ENCODE measurements at regions not wholly inside any gene's neighbourhood (a gene's known extent, or its start where the extent isn't known, plus 50 kb on each side); places are given as distances from the start of the nearest gene placed in this dataset.
"Not testable (repeated sequence)": the region's sequence is repeated elsewhere in the genome, so short reads cannot be mapped to it uniquely, and the experiment has no call there.

DNA sequence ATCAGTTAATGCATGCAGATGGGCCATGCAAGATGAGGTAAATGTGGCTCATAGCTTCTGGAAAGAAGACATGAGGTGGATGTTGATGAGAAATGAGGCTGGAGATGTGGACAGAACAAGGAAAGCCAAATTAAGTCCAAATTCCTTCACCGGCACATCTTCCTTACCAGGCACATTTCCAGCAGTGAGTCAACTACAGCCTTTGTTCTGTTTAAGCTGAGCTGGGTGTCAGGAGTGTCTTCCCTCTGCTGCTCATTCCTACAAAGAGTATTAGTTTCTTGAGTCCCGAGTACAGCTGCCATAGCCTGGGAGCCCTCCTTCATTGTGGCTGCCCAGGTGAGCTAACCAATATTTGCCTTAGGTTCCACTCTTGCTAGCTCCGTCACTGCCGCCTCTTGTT lies 945.0 kb downstream of the SLC4A3 start:
- DNase-seq (ENCODE audit: low spot score) = no peak
- Mint-ChIP-seq H3K27me3 (ENCODE audit: low read depth) (no peaks in the 10 kb centered on the region), H3K36me3 (ENCODE audit: low read depth) (no peaks in the 10 kb centered on the region), H3K4me1 (ENCODE audit: low read depth) (peaks cover 5% of the 10 kb centered on the region), H3K9me3 (no peaks in the 10 kb centered on the region), H3K27ac (no peak overlapping the region), H3K4me3 (no peak overlapping the region)

DNA sequence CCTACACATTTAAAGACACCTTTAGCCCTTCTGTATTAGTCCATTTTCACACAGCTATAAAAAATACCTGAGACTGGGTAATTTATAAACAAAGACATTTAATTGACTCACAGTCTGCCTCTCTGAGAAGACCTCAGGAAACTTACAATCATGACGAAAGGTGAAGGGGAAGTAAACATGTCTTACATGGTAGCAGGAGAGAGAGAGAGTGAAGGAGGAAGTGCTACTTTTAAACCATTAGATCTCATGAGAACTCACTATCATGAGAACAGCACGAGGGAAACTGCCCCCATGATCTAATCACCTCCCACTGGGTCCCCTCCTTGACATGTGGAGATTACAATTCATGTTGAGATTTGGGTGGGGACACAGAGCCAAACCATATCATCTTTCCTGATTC lies 946.6 kb downstream of the SLC4A3 start:
- DNase-seq (ENCODE audit: low spot score) = no peak
- Mint-ChIP-seq H3K4me3 (no peak overlapping the region), H3K36me3 (ENCODE audit: low read depth) (no peaks in the 10 kb centered on the region), H3K27ac (no peak overlapping the region), H3K4me1 (ENCODE audit: low read depth) (peaks cover 5% of the 10 kb centered on the region), H3K27me3 (ENCODE audit: low read depth) (no peaks in the 10 kb centered on the region), H3K9me3 (no peaks in the 10 kb centered on the region)

DNA sequence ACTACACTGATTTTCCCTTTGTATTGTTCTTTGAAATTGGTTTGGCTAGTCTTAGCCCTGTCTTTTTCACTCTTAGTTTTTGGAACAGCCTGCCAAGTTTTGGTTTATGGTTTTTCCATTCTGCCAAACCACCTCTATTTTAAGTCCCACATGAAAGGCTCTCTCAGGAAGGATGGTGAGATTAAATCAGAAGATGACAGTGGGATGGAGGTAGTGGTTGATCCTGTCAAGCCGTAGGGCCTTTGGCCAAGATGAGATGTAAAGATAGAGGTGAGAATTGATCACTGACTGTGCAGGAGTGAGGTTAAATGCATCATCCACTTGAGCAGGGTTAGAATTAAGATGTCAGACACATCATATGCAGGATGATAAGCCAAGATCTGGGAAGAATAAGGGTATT lies 948.5 kb downstream of the SLC4A3 start:
- H3K27me3 Mint-ChIP-seq (ENCODE audit: low read depth) = no peaks in the 10 kb centered on the region
- no peak overlapping the region for H3K27ac Mint-ChIP-seq
- H3K9me3 Mint-ChIP-seq = no peaks in the 10 kb centered on the region
- DNase-seq (ENCODE audit: low spot score) = no peak
- no peak overlapping the region for H3K4me3 Mint-ChIP-seq
- H3K36me3 Mint-ChIP-seq (ENCODE audit: low read depth) = no peaks in the 10 kb centered on the region
- H3K4me1 Mint-ChIP-seq (ENCODE audit: low read depth) = peaks cover 5% of the 10 kb centered on the region

DNA sequence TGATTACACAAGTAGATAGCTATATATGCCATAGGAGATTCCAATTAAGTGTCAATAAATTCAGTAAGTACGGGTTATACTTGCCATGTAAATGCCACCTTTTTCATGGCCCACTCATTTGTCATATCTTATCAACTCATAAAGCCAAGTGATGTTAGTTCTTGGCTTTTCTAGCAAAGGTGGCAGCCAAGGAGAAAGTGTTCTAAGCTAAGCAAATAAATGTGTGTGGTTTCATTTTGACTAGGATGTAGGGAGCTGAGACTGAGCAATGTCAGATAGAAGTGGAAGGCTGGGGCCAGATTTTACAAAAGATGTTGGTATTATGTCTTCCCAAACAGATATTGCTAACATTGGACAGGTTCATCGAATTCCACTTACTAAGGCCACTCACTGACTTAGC lies 952.0 kb downstream of the SLC4A3 start:
- no peak overlapping the region for H3K27ac Mint-ChIP-seq
- no peaks in the 10 kb centered on the region for H3K27me3 Mint-ChIP-seq (ENCODE audit: low read depth)
- H3K4me1 Mint-ChIP-seq (ENCODE audit: low read depth) = peaks cover 5% of the 10 kb centered on the region
- no peak overlapping the region for H3K4me3 Mint-ChIP-seq
- no peak for DNase-seq (ENCODE audit: low spot score)
- H3K9me3 Mint-ChIP-seq = no peaks in the 10 kb centered on the region
- no peaks in the 10 kb centered on the region for H3K36me3 Mint-ChIP-seq (ENCODE audit: low read depth)

DNA sequence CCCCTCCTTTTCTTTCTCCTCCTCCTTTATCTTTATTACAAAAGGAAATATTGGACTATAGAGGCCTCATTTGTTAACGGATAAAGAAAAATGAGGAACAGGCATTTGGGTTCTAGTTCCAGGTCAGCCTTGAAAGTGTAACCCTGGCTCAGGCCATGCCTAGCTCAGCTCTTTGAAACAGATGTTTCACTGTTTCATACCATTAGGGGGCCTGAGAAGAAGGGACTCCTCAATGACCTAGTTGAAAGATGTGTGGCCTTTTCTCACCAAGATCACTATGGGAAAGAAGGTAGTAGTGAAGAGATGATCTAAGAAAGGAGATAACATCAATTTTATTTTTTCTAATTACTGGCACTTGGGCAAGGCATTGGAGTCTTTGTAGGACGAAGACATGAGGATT lies 952.7 kb downstream of the SLC4A3 start:
- no peak overlapping the region for H3K27ac Mint-ChIP-seq
- H3K4me3 Mint-ChIP-seq = no peak overlapping the region
- no peak for DNase-seq (ENCODE audit: low spot score)
- H3K4me1 Mint-ChIP-seq (ENCODE audit: low read depth) = peaks cover 5% of the 10 kb centered on the region
- H3K36me3 Mint-ChIP-seq (ENCODE audit: low read depth) = no peaks in the 10 kb centered on the region
- no peaks in the 10 kb centered on the region for H3K27me3 Mint-ChIP-seq (ENCODE audit: low read depth)
- H3K9me3 Mint-ChIP-seq = no peaks in the 10 kb centered on the region

DNA sequence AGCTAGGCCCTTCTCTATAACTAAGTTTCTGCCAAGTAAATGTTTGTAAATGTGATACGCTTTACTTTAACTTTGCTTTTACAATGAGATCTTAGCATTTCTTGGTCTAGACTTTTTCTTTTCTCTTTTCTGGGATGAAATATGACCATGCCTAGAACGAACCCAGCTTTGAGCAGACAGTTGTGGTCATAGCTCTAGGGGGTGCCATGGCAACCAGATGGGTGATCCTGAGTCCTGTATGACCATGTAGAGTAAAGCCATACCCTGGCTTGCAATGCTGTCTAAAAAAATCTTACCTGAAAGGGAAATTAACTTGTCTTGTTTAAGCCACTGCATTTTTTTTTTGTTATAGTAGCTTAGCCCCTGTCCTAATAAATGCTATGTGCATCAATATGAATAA lies 956.3 kb downstream of the SLC4A3 start:
- Mint-ChIP-seq H3K9me3 (no peaks in the 10 kb centered on the region), H3K4me3 (no peak overlapping the region), H3K4me1 (ENCODE audit: low read depth) (no peaks in the 10 kb centered on the region), H3K27me3 (ENCODE audit: low read depth) (no peaks in the 10 kb centered on the region), H3K27ac (no peak overlapping the region), H3K36me3 (ENCODE audit: low read depth) (no peaks in the 10 kb centered on the region)
- DNase-seq (ENCODE audit: low spot score) = no peak

DNA sequence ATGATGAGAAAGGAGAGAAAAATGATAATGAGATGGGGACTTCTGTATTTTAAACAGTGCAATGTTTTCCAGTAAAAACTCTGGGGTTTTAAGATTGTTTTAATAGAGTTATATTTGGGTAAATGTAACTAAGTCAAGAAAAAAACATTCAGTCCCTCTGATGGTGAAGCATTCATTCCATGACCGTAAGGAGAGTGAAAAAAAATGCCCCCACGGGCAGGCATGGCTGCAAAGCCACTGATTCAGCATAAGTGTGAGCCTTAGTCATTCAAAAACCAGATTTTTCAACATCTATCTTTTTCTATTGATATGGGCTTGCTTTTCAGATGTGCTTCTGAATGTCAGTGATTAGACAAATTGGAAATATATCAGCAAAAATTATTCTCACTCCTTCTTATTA lies 957.8 kb downstream of the SLC4A3 start:
- DNase-seq (ENCODE audit: low spot score) = no peak
- Mint-ChIP-seq H3K27ac (no peak overlapping the region), H3K27me3 (ENCODE audit: low read depth) (no peaks in the 10 kb centered on the region), H3K36me3 (ENCODE audit: low read depth) (no peaks in the 10 kb centered on the region), H3K9me3 (no peaks in the 10 kb centered on the region), H3K4me1 (ENCODE audit: low read depth) (no peaks in the 10 kb centered on the region), H3K4me3 (no peak overlapping the region)

DNA sequence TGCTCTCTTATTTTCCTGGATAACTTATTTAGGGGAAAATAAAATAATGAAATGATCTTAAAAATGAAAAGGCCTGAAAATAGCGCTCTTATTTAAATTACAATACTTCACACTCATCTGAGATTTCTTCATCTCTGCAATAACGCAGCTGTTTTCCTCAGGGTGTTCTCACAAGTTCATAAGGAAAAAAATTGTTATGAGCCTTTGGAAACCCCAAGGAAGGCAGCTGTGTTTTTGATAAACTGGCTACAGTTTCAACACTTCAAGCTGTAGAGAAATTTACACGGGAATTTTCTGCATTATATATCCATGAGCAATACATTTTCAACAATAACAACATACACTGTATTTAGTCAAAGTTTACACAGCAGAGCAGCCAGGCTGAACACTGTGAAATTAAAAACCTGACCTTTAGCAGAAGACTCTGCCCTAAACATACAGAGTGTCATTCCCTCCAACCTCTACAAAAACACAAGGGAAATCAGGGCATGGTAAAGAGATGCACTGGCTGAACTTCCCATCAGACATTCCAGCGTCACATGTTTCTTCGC lies 959.6 kb downstream of the SLC4A3 start:
- H3K36me3 Mint-ChIP-seq (ENCODE audit: low read depth) = no peaks in the 10 kb centered on the region
- no peak overlapping the region for H3K4me3 Mint-ChIP-seq
- H3K4me1 Mint-ChIP-seq (ENCODE audit: low read depth) = no peaks in the 10 kb centered on the region
- no peak for DNase-seq (ENCODE audit: low spot score)
- H3K27ac Mint-ChIP-seq = no peak overlapping the region
- no peaks in the 10 kb centered on the region for H3K27me3 Mint-ChIP-seq (ENCODE audit: low read depth)
- H3K9me3 Mint-ChIP-seq = no peaks in the 10 kb centered on the region

DNA sequence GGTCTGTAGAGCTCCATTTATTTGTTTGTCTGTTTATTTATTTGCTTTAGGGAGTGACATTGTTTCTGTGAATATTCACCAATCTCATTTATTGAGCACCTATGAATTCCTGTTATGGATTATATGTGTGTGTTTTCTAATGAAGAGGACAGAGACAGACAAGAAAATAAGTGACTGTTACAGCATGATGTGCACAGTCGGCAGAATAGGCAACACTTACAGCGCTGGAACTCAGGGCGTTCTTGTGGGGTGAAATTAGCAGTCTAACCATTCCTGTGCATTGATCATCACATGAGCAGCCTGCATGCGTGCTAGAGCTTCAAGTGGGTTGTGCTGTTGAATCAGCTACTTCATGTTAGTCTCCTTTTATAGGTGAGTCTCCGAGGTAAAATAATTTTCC lies 960.7 kb downstream of the SLC4A3 start:
- Mint-ChIP-seq H3K27ac (no peak overlapping the region), H3K4me3 (no peak overlapping the region), H3K4me1 (ENCODE audit: low read depth) (no peaks in the 10 kb centered on the region), H3K9me3 (no peaks in the 10 kb centered on the region), H3K27me3 (ENCODE audit: low read depth) (no peaks in the 10 kb centered on the region), H3K36me3 (ENCODE audit: low read depth) (no peaks in the 10 kb centered on the region)
- DNase-seq (ENCODE audit: low spot score) = no peak

DNA sequence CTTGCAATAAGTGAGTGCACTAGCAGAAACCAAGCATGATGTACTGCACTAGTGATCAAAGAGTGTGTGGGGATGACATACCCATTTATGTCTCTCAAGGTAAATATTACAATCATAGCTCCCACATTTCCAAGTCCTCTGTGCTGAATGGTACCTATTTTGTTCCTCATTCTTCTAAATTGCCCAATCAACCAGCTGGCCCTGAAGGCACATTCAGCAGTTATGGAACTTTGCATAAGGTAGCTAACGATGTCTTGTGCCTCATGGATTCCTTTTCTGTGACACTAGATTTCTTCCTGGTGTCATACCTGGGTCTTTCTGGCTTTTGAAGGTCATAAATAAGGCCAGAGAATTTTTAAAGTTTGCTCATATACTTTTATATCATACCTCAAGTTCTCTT lies 963.0 kb downstream of the SLC4A3 start:
- no peak for DNase-seq (ENCODE audit: low spot score)
- Mint-ChIP-seq H3K4me1 (ENCODE audit: low read depth) (no peaks in the 10 kb centered on the region), H3K4me3 (no peak overlapping the region), H3K27me3 (ENCODE audit: low read depth) (no peaks in the 10 kb centered on the region), H3K9me3 (no peaks in the 10 kb centered on the region), H3K27ac (no peak overlapping the region), H3K36me3 (ENCODE audit: low read depth) (no peaks in the 10 kb centered on the region)

DNA sequence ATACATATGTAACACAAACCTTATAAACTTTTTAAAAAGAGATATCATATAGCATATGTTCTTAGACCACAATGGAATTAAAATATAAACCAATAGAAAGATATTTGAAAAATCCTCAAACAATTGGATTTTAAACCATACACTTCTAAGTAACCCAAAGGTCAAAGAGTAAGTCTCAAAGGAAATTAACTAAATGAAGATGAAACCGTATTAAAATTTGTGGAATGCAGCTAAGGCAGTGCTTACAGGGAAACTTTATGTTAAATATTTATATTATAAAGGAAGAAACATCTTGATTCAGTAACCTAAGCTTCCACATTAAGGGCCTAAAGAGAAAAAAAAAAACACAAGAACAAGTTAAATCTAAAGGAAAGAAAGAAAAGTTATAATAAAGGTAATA lies 966.1 kb downstream of the SLC4A3 start:
- H3K27ac Mint-ChIP-seq = no peak overlapping the region
- no peak overlapping the region for H3K4me3 Mint-ChIP-seq
- no peaks in the 10 kb centered on the region for H3K36me3 Mint-ChIP-seq (ENCODE audit: low read depth)
- no peaks in the 10 kb centered on the region for H3K9me3 Mint-ChIP-seq
- no peak for DNase-seq (ENCODE audit: low spot score)
- H3K27me3 Mint-ChIP-seq (ENCODE audit: low read depth) = no peaks in the 10 kb centered on the region
- H3K4me1 Mint-ChIP-seq (ENCODE audit: low read depth) = no peaks in the 10 kb centered on the region

DNA sequence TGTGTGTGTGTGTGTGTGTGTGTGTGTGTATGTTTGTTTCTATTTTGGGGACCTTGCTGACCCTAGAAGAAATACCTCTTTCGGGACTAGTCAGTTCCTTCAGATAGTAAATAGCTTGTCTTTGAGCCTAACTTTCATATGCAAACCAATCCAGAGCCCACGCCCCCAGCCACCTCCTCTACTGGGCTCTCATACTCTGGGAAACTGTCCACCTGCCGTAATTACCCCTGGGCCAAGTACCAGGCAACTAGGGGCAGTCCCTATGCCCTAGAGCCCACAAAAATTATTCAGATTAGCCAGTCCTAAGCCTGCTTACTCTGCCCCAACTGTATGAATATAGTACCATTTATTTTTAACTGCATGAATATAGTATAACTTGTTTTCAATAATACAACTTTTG lies 970.4 kb downstream of the EPHA4 start:
- Mint-ChIP-seq H3K4me3 (no peak overlapping the region), H3K9me3 (no peaks in the 10 kb centered on the region), H3K36me3 (ENCODE audit: low read depth) (no peaks in the 10 kb centered on the region), H3K27me3 (ENCODE audit: low read depth) (no peaks in the 10 kb centered on the region), H3K27ac (no peak overlapping the region), H3K4me1 (ENCODE audit: low read depth) (no peaks in the 10 kb centered on the region)
- DNase-seq (ENCODE audit: low spot score) = no peak

DNA sequence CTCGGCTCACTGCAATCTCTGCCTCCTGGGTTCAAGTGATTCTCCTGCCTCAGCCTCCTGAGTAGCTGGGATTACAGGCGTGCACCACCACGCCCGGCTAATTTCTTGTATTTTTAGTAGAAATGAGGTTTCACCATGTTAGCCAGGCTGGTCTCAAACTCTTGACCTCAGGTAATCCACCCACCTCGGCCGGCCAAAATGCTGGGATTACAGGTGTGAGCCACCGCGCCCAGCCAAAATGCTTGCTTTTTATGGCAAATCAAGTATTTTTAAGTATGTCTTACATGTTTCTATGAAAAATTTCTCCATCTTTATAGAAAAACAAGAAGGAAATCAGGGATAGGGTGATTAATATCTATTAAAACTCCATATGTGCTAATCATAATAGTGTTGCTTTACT lies 959.1 kb downstream of the EPHA4 start:
- not testable (repeated sequence) for H3K4me1 Mint-ChIP-seq (ENCODE audit: low read depth); H3K4me3 Mint-ChIP-seq; DNase-seq (ENCODE audit: low spot score); H3K27me3 Mint-ChIP-seq (ENCODE audit: low read depth); H3K27ac Mint-ChIP-seq; H3K36me3 Mint-ChIP-seq (ENCODE audit: low read depth); H3K9me3 Mint-ChIP-seq

DNA sequence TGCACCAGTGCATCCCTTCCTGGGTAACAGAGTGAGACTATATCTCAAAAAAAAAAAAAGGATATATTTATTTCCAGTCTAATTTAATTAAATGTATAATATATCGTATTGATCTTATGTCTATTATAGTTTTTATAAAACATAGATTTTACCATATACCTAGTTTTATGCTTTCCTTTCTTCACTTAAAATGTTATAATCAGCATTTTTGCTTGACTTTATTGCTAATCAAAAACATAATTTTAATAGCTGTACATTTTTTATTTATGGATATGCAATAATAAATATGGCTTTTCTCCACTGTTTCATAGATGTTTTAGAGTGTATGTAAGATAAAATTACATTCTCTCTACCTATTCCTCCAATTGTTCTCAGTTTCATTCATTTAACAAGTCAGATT lies 958.0 kb downstream of the EPHA4 start:
- Mint-ChIP-seq H3K27ac (no peak overlapping the region), H3K36me3 (ENCODE audit: low read depth) (no peaks in the 10 kb centered on the region), H3K4me1 (ENCODE audit: low read depth) (no peaks in the 10 kb centered on the region), H3K9me3 (no peaks in the 10 kb centered on the region), H3K27me3 (ENCODE audit: low read depth) (no peaks in the 10 kb centered on the region), H3K4me3 (no peak overlapping the region)
- no peak for DNase-seq (ENCODE audit: low spot score)

DNA sequence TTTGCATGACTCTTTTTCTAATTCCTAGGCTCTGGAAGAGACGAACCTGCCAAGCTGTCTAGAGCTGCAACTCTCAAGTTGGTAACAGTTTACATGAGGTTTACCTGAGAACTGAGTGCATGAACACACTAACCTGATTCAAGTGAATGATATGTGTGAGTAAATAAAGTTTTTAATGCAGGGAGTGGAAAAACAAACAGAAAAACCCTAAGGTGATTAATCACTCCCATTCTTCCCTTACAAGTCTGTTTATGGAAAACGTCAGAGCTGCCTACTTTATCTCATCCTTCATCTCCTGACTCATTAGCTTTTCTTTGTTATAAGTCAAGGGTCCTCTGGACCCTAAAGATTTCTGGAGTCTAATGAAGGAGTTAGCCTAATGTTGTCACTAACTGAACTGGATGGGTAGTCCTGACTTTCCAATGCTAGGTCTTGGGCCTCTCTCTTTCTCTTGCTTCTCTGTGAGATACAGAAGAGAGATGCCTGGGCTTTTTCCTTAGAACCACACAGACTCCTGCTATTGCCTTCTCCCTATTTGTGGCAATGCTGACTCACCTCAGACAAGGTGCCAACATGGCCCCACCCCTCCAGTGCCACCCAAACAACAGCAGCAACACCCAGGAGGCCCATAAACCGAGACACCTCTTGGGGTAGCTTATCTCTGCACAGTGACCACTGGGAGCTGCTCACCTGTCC lies 952.4 kb downstream of the EPHA4 start:
- no peaks in the 10 kb centered on the region for H3K27me3 Mint-ChIP-seq (ENCODE audit: low read depth)
- DNase-seq (ENCODE audit: low spot score) = no peak
- no peaks in the 10 kb centered on the region for H3K4me1 Mint-ChIP-seq (ENCODE audit: low read depth)
- H3K36me3 Mint-ChIP-seq (ENCODE audit: low read depth) = no peaks in the 10 kb centered on the region
- no peak overlapping the region for H3K27ac Mint-ChIP-seq
- H3K9me3 Mint-ChIP-seq = no peaks in the 10 kb centered on the region
- no peak overlapping the region for H3K4me3 Mint-ChIP-seq

Data from T-helper 2 cell treated with Interferon-gamma antibody and Interleukin-4, amounts not matched to agents 5 μg/mL and 100 μg/mL, for 36 hours (primary cell).